AG04450 (cell line): ENCODE measurements at regions not wholly inside any gene's neighbourhood (a gene's known extent, or its start where the extent isn't known, plus 50 kb on each side); places are given as distances from the start of the nearest gene placed in this dataset.
"Not testable (repeated sequence)": the region's sequence is repeated elsewhere in the genome, so short reads cannot be mapped to it uniquely, and the experiment has no call there.

Experiments used
- CTCF ChIA-PET: fragments of 300-600, 350-600 bp; formaldehyde crosslinking; extraction: SDS; loops from one replicate; lab custom pipeline; 2022; ENCODE audit warnings: antibody characterized with exemption, inconsistent platforms; lab: Charles Lee
- POLR2A ChIA-PET: fragments of 350-600 bp; formaldehyde crosslinking; extraction: SDS; loops from one replicate; lab custom pipeline; 2021; ENCODE audit warnings: antibody characterized with exemption, inconsistent platforms; lab: Yijun Ruan, JAX
- DNase-seq: peaks from one replicate; pipeline ENCODE4 v3.0.0-alpha.2; 2011; ENCODE audit warnings: low read depth, low spot score
- H3K27ac ChIP-seq: one replicate; pipeline ENCODE4 v1.5.1; 2012; ENCODE audit warnings: low read depth, low read length, control low read depth
- H3K27me3 ChIP-seq: one replicate; pipeline ENCODE4 v1.6.0; 2012; ENCODE audit warnings: low read length; ENCODE audit not compliant: control insufficient read depth, insufficient read depth
- H3K4me3 ChIP-seq: 2 replicates; pipeline ENCODE4 v1.5.1; 2011; ENCODE audit warnings: mild to moderate bottlenecking, low read depth, low read length, control low read depth
- H3K9me3 ChIP-seq: 2 replicates; pipeline ENCODE4 v1.5.1; 2012; ENCODE audit warnings: low read length; ENCODE audit not compliant: control insufficient read depth, insufficient read depth
- CTCF ChIP-seq: IDR thresholded peaks from 2 replicates; pipeline ENCODE4 v1.5.1; 2011; ENCODE audit warnings: low read depth, low read length, control low read depth, inconsistent platforms

GRCh38 chr5:26492906-26493459 is 545.4 kb downstream of the CDH9 start:
- no peak for DNase-seq
- no peak overlapping the region for H3K4me3 ChIP-seq
- CTCF ChIA-PET: no interaction called here
- H3K27ac ChIP-seq: no peak overlapping the region
- no peaks in the 10 kb centered on the region for H3K27me3 ChIP-seq
- peaks cover 5% of the 10 kb centered on the region; the same call in 1 of the 2 replicates for H3K9me3 ChIP-seq
- no peak for TF ChIP-seq CTCF
- POLR2A ChIA-PET: no interaction called here

DNA sequence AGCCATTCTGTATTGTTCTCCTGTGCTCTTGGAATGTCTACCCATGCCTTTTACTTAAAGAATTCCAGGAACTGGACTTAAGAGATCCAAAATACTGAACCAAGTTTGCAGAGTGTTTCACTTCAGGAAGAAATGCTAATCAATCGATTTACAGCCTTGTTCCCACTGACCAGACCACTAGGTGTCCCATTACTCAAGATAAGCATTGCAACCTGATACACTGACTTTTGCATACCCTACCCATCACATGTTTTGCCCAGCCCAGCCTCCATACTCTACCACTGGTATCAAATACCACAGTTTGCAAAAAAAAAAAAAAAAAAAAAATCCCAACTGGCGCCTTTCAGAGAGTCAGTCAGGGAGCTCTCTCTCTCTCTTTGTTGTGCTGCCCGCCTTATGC is 550.8 kb downstream of the CDH9 start:
- no peaks in the 10 kb centered on the region for H3K27me3 ChIP-seq
- TF ChIP-seq CTCF: no peak
- no peak for DNase-seq
- H3K4me3 ChIP-seq: no peak overlapping the region
- ChIA-PET POLR2A (no interaction called here), CTCF (no interaction called here)
- H3K9me3 ChIP-seq: peaks cover 23% of the 10 kb centered on the region
- no peak overlapping the region for H3K27ac ChIP-seq

- POLR2A ChIA-PET: no interaction called here
- TF ChIP-seq CTCF: no peak
- CTCF ChIA-PET: no interaction called here
- Histone ChIP-seq H3K27ac (no peak overlapping the region), H3K4me3 (no peak overlapping the region), H3K27me3 (no peaks in the 10 kb centered on the region), H3K9me3 (peaks cover 23% of the 10 kb centered on the region)
- DNase-seq: no peak
Observed at GRCh38 chr5:26486631-26487030, 551.8 kb downstream of the CDH9 start.

DNA sequence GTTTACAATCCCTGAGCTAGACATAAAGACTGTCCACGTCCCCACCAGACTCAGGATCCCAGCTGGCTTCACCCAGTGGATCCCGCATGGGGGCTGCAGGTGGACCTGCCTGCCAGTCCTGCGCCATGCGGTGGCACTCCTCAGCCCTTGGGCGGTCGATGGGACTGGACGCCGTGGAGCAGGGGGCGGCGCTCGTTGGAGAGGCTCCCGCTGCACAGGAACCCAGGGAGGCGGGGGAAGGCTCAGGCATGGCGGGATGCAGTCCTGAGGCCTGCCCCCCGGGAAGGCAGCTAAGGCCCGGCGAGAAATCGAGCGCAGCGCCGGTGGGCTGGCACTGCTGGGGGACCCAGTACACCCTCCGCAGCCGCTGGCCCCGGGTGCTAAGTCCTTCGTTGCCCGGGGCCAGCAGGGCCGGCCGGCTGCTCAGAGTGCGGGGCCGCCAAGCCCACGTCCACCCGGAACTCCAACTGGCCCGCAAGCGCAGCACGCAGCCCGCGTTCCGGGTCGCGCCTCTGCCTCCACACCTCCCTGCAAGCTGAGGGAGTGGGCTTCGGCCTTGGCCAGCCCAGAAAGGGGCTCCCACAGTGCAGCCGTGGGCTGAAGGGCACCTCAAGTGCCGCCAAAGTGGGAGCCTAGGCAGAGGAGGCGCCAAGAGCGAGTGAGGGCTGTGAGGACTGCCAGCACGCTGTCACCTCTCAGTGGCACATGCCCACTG is 553.1 kb downstream of the CDH9 start:
- POLR2A ChIA-PET, H3K27me3 ChIP-seq, CTCF ChIA-PET, H3K27ac ChIP-seq, H3K4me3 ChIP-seq, DNase-seq: not testable (repeated sequence)
- H3K9me3 ChIP-seq: peaks cover 23% of the 10 kb centered on the region

DNA sequence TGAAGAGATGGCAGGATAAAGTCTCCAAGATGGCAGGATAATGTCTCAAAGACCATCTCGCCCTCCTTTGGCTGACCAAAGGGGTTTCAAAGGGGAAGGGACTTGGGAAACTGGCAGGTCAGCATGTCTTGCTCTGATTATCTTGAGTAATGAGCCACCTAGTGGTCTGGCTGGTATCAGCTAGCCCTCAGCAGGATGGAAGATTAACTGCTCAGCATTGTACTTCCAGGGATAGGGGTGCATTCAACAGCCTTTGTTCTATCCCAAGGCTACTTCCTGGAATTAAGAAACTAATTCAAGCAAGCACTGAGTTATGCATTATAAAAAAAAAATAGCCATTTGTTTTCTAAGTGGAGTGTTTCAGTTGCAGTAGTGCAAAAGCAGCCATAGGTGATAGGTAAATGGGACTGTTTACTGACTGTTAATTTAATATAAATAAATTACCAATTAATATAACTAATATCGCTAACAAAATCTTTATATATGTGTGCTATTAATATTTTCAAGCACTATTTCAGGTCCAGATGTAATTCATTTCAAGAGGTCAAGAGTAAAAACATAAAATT is 555.5 kb downstream of the CDH9 start:
- TF ChIP-seq CTCF: no peak
- DNase-seq: no peak
- no peak overlapping the region for H3K27ac ChIP-seq
- peaks cover 18% of the 10 kb centered on the region for H3K9me3 ChIP-seq
- CTCF ChIA-PET: no interaction called here
- no peaks in the 10 kb centered on the region for H3K27me3 ChIP-seq
- POLR2A ChIA-PET: no interaction called here
- no peak overlapping the region for H3K4me3 ChIP-seq
